Motor neuron (in vitro differentiated cells): ENCODE measurements at regions not wholly inside any gene's neighbourhood (a gene's known extent, or its start where the extent isn't known, plus 50 kb on each side); places are given as distances from the start of the nearest gene placed in this dataset.
A peak's percentile ranks its signal among the peaks of the same experiment; 100 is the strongest.

Experiments used
- ATAC-seq, 8 experiments: fragments of 200-7000 bp; cut with Tn5 transposase; replicated peaks in 6 of 8; 2 replicates each; pipeline ENCODE4 v1.8.0; 2021; ENCODE audit warnings: mild to moderate bottlenecking in 8 of 8, moderate library complexity in 8 of 8
- H3K27ac ChIP-seq, 2 donors: fragments of 250-450 bp; sonication (Bioruptor Pico); 2 replicates each; pipeline ENCODE4 v1.9.0; 2021; ENCODE audit warnings: antibody characterized with exemption in 2 of 2, mild to moderate bottlenecking in 2 of 2, moderate library complexity in 1 of 2
- H3K4me1 ChIP-seq, 2 donors: fragments of 250-450 bp; sonication (Bioruptor Pico); replicated peaks in 1 of 2; 2 replicates each; pipeline ENCODE4 v1.6.1; 2021; ENCODE audit warnings: antibody characterized with exemption in 2 of 2, mild to moderate bottlenecking in 2 of 2, moderate library complexity in 1 of 2
- H3K4me3 ChIP-seq, 5 donors: fragments of 250-450 bp; sonication (Bioruptor Pico); 2 replicates each; pipeline ENCODE4 v1.9.0; 2021; ENCODE audit warnings: antibody characterized with exemption in 5 of 5, mild to moderate bottlenecking in 5 of 5, moderate library complexity in 4 of 5
- WGBS, 10 experiments: fragments of 450-650 bp; shearing (Covaris generic); methylation state at CpG; one replicate each; pipeline ENCODE4 v1.0.0; 2022; 5-methylcytosine and 5-hydroxymethylcytosine counted together
- in situ Hi-C, 9 experiments: fragments of 400-800 bp; cut with MboI; loops; one replicate each; pipeline ENCODE4 v1.15.0; 2021; ENCODE audit warnings: low sequenced_read_pairs in 9 of 9, low pct_unique_long_range_greater_than_20kb in 2 of 9; ENCODE audit not compliant: unreplicated experiment in 9 of 9

- H3K27ac ChIP-seq: peak overlapping the region in 1 of 2 donors; percentile 77
- WGBS, 10 experiments: 40 to 100% (median 89%) methylated on average over 2 to 11 of the region's 14 CpGs
- H3K4me3 ChIP-seq: no peak overlapping the region
- ATAC-seq: no peak
- peaks cover 48% of the 10 kb centered on the region in 2 donors for H3K4me1 ChIP-seq
- in situ Hi-C loops: no loop called here
These were observed 172.7 kb downstream of the TTLL2 start for GRCh38 chr6:167497428-167498056.

- Histone ChIP-seq H3K4me1 (peaks cover 37 to 44% of the 10 kb centered on the region in 2 donors), H3K4me3 (no peak overlapping the region), H3K27ac (no peak overlapping the region)
- in situ Hi-C loops: no loop called here
- WGBS, 10 experiments: 20 to 100% (median 84%) methylated on average over 1 to 6 of the region's 7 CpGs; no CpG with 5 or more reads in 1 of the 10 experiments
- ATAC-seq: no peak
These were observed 174.3 kb downstream of the TTLL2 start for GRCh38 chr6:167499161-167499660.

GRCh38 chr6:167500961-167501360, 176.1 kb downstream of the TTLL2 start:
- in situ Hi-C loops: no loop called here
- Histone ChIP-seq H3K4me3 (no peak overlapping the region), H3K27ac (no peak overlapping the region), H3K4me1 (peaks cover 20 to 27% of the 10 kb centered on the region in 2 donors)
- 40 to 93% (median 80%) methylated on average over 1 to 3 of the region's 8 CpGs; no CpG with 5 or more reads in 7 of the 10 experiments for WGBS, 10 experiments
- ATAC-seq: no peak

- in situ Hi-C loops: no loop called here
- ATAC-seq: peak in 6 of 8 experiments; percentile 38 to 91 (median 53)
- 31 to 82% (median 57%) methylated on average over 1 to 13 of the region's 19 CpGs; no CpG with 5 or more reads in 4 of the 10 experiments for WGBS, 10 experiments
These were observed 177.0 kb downstream of the TTLL2 start for GRCh38 chr6:167501831-167502385.

GRCh38 chr6:167502471-167502870, 177.6 kb downstream of the TTLL2 start:
- WGBS, 10 experiments: 33 to 100% (median 90%) methylated on average over 1 to 6 of the region's 7 CpGs; no CpG with 5 or more reads in 6 of the 10 experiments
- Histone ChIP-seq H3K27ac (no peak overlapping the region), H3K4me3 (no peak overlapping the region), H3K4me1 (peaks cover 4 to 19% of the 10 kb centered on the region in 2 donors)
- in situ Hi-C loops: no loop called here
- no peak for ATAC-seq

More at GRCh38 chr6:167501831-167502385, 177.0 kb downstream of the TTLL2 start:
- Histone ChIP-seq H3K4me1 (peaks cover 10 to 21% of the 10 kb centered on the region in 2 donors), H3K27ac (no peak overlapping the region), H3K4me3 (no peak overlapping the region)

- peak in 1 of 8 experiments; percentile 44 for ATAC-seq
- no peak overlapping the region for H3K4me3 ChIP-seq
- in situ Hi-C loops: no loop called here
- WGBS, 10 experiments: 0 to 100% (median 86%) methylated on average over 1 to 3 of the region's 6 CpGs; no CpG with 5 or more reads in 5 of the 10 experiments
- no peak overlapping the region for H3K27ac ChIP-seq
- H3K4me1 ChIP-seq: peaks cover 0 to 20% of the 10 kb centered on the region in 2 donors
These were observed 179.6 kb downstream of the TTLL2 start for GRCh38 chr6:167504385-167504961.

GRCh38 chr6:167505199-167505598, 180.3 kb downstream of the TTLL2 start:
- H3K4me1 ChIP-seq: peaks cover 0 to 20% of the 10 kb centered on the region in 2 donors
- no peak overlapping the region for H3K27ac ChIP-seq
- WGBS, 10 experiments: 0 to 91% (median 62%) methylated on average over 1 to 6 of the region's 7 CpGs; no CpG with 5 or more reads in 5 of the 10 experiments
- ATAC-seq: no peak
- in situ Hi-C loops: no loop called here
- H3K4me3 ChIP-seq: no peak overlapping the region

- no peak overlapping the region for H3K4me3 ChIP-seq
- H3K4me1 ChIP-seq: peaks cover 3 to 20% of the 10 kb centered on the region in 2 donors
- WGBS, 10 experiments: 64 to 86% methylated on average over 4 to 8 of the region's 13 CpGs; no CpG with 5 or more reads in 8 of the 10 experiments
- no peak for ATAC-seq
- in situ Hi-C loops: no loop called here
- no peak overlapping the region for H3K27ac ChIP-seq
These were observed 180.9 kb downstream of the TTLL2 start for GRCh38 chr6:167505782-167506181.

- in situ Hi-C loops: no loop called here
- no peak for ATAC-seq
- WGBS, 10 experiments: 80 to 100% (median 98%) methylated on average over 1 to 15 of the region's 25 CpGs; no CpG with 5 or more reads in 2 of the 10 experiments
- Histone ChIP-seq H3K4me1 (peaks cover 4 to 21% of the 10 kb centered on the region in 2 donors), H3K4me3 (no peak overlapping the region), H3K27ac (no peak overlapping the region)
These were observed 181.8 kb downstream of the TTLL2 start for GRCh38 chr6:167506443-167507301.

- ATAC-seq: peak in 3 of 8 experiments; percentile 23 to 29 (median 24)
- WGBS, 10 experiments: 60 to 100% (median 86%) methylated on average over 1 to 5 of the region's 15 CpGs; no CpG with 5 or more reads in 4 of the 10 experiments
- in situ Hi-C loops: no loop called here
These were observed 182.6 kb downstream of the TTLL2 start for GRCh38 chr6:167507376-167507945.

GRCh38 chr6:167508919-167509852, 184.3 kb downstream of the TTLL2 start:
- Histone ChIP-seq H3K4me3 (no peak overlapping the region), H3K4me1 (peaks cover 17 to 26% of the 10 kb centered on the region in 2 donors), H3K27ac (no peak overlapping the region)
- peak in 4 of 8 experiments; percentile 7 to 31 (median 26) for ATAC-seq
- WGBS, 10 experiments: 52% methylated on average over 10 of the region's 29 CpGs; no CpG with 5 or more reads in 9 of the 10 experiments
- in situ Hi-C loops: no loop called here

More at GRCh38 chr6:167507376-167507945, 182.6 kb downstream of the TTLL2 start:
- no peak overlapping the region for H3K4me3 ChIP-seq
- peaks cover 4 to 23% of the 10 kb centered on the region in 2 donors for H3K4me1 ChIP-seq
- H3K27ac ChIP-seq: peak overlapping the region in 1 of 2 donors; percentile 28
